H9 (cell line): ENCODE measurements at regions not wholly inside any gene's neighbourhood (a gene's known extent, or its start where the extent isn't known, plus 50 kb on each side); places are given as distances from the start of the nearest gene placed in this dataset.
"Not testable (repeated sequence)": the region's sequence is repeated elsewhere in the genome, so short reads cannot be mapped to it uniquely, and the experiment has no call there.

Experiments used
- DNase-seq: peaks from one replicate; pipeline ENCODE4 v3.0.0-alpha.2; 2017
- H2AFZ ChIP-seq: one replicate; pipeline ENCODE4 v1.6.1; 2013; ENCODE audit warnings: mild to moderate bottlenecking, low read length, control low read depth, moderate library complexity
- H2AK5ac ChIP-seq: 2 replicates; pipeline ENCODE4 v1.6.1; 2013; ENCODE audit warnings: low read length, control low read depth, mixed read lengths; ENCODE audit not compliant: insufficient read length
- H2BK120ac ChIP-seq: one replicate; pipeline ENCODE4 v1.6.1; 2013; ENCODE audit warnings: low read depth, mild to moderate bottlenecking, low read length, control low read depth, inconsistent platforms; ENCODE audit not compliant: poor library complexity, severe bottlenecking
- H2BK12ac ChIP-seq: 2 replicates; pipeline ENCODE4 v1.6.1; 2013; ENCODE audit warnings: low read length, control low read depth, mixed read lengths, low read depth; ENCODE audit not compliant: insufficient read length
- H2BK15ac ChIP-seq: 2 replicates; pipeline ENCODE4 v1.6.1; 2013; ENCODE audit warnings: low read depth, low read length, control low read depth
- H2BK20ac ChIP-seq: one replicate; pipeline ENCODE4 v1.6.1; 2013; ENCODE audit warnings: low read depth, mild to moderate bottlenecking, low read length, control low read depth, inconsistent platforms; ENCODE audit not compliant: poor library complexity, severe bottlenecking
- H2BK5ac ChIP-seq: 2 replicates; pipeline ENCODE4 v1.6.1; 2013; ENCODE audit warnings: low read length, control low read depth, mixed read lengths; ENCODE audit not compliant: insufficient read length
- H3K14ac ChIP-seq: 2 replicates; pipeline ENCODE4 v1.6.1; 2013; ENCODE audit warnings: low read length, control low read depth; ENCODE audit not compliant: insufficient read depth
- H3K18ac ChIP-seq: 2 replicates; pipeline ENCODE4 v1.6.1; 2013; ENCODE audit warnings: low read depth, mild to moderate bottlenecking, mixed read lengths, low read length, control low read depth; ENCODE audit not compliant: insufficient read length
- H3K23ac ChIP-seq: 2 replicates; pipeline ENCODE4 v1.6.1; 2013; ENCODE audit warnings: low read length, control low read depth, mixed read lengths, low read depth; ENCODE audit not compliant: insufficient read length
- H3K23me2 ChIP-seq: 2 replicates; pipeline ENCODE4 v1.6.1; 2013; ENCODE audit warnings: low read depth, mild to moderate bottlenecking, mixed read lengths, low read length, control low read depth; ENCODE audit not compliant: insufficient read length, poor library complexity, severe bottlenecking
- H3K27ac ChIP-seq: 2 replicates; pipeline ENCODE4 v1.5.1; 2013; ENCODE audit warnings: low read length, control low read depth, mixed read lengths, low read depth; ENCODE audit not compliant: insufficient read length
- H3K27me3 ChIP-seq: 2 replicates; pipeline ENCODE4 v1.6.1; 2013; ENCODE audit warnings: low read length, control low read depth, inconsistent platforms; ENCODE audit not compliant: insufficient read depth
- H3K4ac ChIP-seq: 2 replicates; pipeline ENCODE4 v1.6.1; 2013; ENCODE audit warnings: low read depth, mild to moderate bottlenecking, control low read depth, inconsistent platforms, low read length, moderate library complexity
- H3K4me1 ChIP-seq: 2 replicates; pipeline ENCODE4 v1.6.1; 2013; ENCODE audit warnings: low read length, control low read depth, inconsistent platforms; ENCODE audit not compliant: insufficient read depth
- H3K4me2 ChIP-seq: 2 replicates; pipeline ENCODE4 v1.6.1; 2013; ENCODE audit warnings: low read length, control low read depth, mixed read lengths; ENCODE audit not compliant: insufficient read length, insufficient read depth
- H3K56ac ChIP-seq: 2 replicates; pipeline ENCODE4 v1.6.1; 2013; ENCODE audit warnings: low read depth, mild to moderate bottlenecking, mixed read lengths, low read length, control low read depth; ENCODE audit not compliant: insufficient read length
- H3K79me1 ChIP-seq: 2 replicates; pipeline ENCODE4 v1.6.1; 2013; ENCODE audit warnings: low read depth, mild to moderate bottlenecking, moderate library complexity, low read length, control low read depth, inconsistent platforms; ENCODE audit not compliant: insufficient read depth, poor library complexity, severe bottlenecking
- H3K79me2 ChIP-seq: 2 replicates; pipeline ENCODE4 v1.6.1; 2013; ENCODE audit warnings: low read length, control low read depth, inconsistent platforms; ENCODE audit not compliant: insufficient read depth
- H3K9ac ChIP-seq: 2 replicates; pipeline ENCODE4 v1.6.1; 2013; ENCODE audit warnings: low read length, control low read depth, mixed read lengths; ENCODE audit not compliant: insufficient read length; ENCODE audit errors: extremely low read depth
- H3K9me3 ChIP-seq: one replicate; pipeline ENCODE4 v1.6.1; 2013; ENCODE audit warnings: low read depth, low read length, inconsistent platforms; ENCODE audit not compliant: control insufficient read depth
- H3T11ph ChIP-seq: one replicate; pipeline ENCODE4 v1.6.1; 2013; ENCODE audit warnings: mild to moderate bottlenecking, low read length, control low read depth, inconsistent platforms
- H4K20me1 ChIP-seq: one replicate; pipeline ENCODE4 v1.6.1; 2013; ENCODE audit not compliant: control insufficient read depth, insufficient read length, insufficient read depth
- H4K5ac ChIP-seq: 2 replicates; pipeline ENCODE4 v1.6.1; 2013; ENCODE audit warnings: low read depth, mild to moderate bottlenecking, mixed read lengths, low read length, control low read depth; ENCODE audit not compliant: insufficient read length
- H4K8ac ChIP-seq: replicated peaks from 2 replicates; pipeline ENCODE4 v1.6.1; 2013; ENCODE audit warnings: low read length, control low read depth, mixed read lengths, low read depth; ENCODE audit not compliant: insufficient read length
- H4K91ac ChIP-seq: 2 replicates; pipeline ENCODE4 v1.6.1; 2013; ENCODE audit warnings: low read depth, mild to moderate bottlenecking, moderate library complexity, mixed read lengths, low read length, control low read depth; ENCODE audit not compliant: insufficient read length
- H3K27ac Mint-ChIP-seq, 3 experiments: 2 replicates in 2 of 3; 3 replicates in 1 of 3; pipeline ENCODE4 v1.8.0; 2020 to 2021; ENCODE audit warnings: mixed read lengths in 3 of 3, mild to moderate bottlenecking in 1 of 3, moderate library complexity in 1 of 3
- H3K27me3 Mint-ChIP-seq: 2 replicates; pipeline ENCODE4 v1.8.0; 2021; ENCODE audit warnings: low read depth, mild to moderate bottlenecking, moderate library complexity, mixed read lengths
- H3K36me3 Mint-ChIP-seq, 3 experiments: 2 replicates in 2 of 3; 3 replicates in 1 of 3; pipeline ENCODE4 v1.8.0; 2020 to 2021; ENCODE audit warnings: low read depth in 3 of 3, mixed read lengths in 3 of 3; ENCODE audit not compliant: insufficient read depth in 1 of 3
- H3K4me1 Mint-ChIP-seq, 2 experiments: 2 replicates each; pipeline ENCODE4 v1.8.0; 2020; ENCODE audit warnings: mixed read lengths in 2 of 2
- H3K4me3 Mint-ChIP-seq, 2 experiments: 2 replicates in 1 of 2; 3 replicates in 1 of 2; pipeline ENCODE4 v1.8.0; 2020 to 2021; ENCODE audit warnings: mild to moderate bottlenecking in 2 of 2, mixed read lengths in 2 of 2, moderate library complexity in 1 of 2
- H3K9me3 Mint-ChIP-seq, 2 experiments: 2 replicates in 1 of 2; 3 replicates in 1 of 2; pipeline ENCODE4 v1.8.0; 2020; ENCODE audit warnings: mild to moderate bottlenecking in 2 of 2, mixed read lengths in 2 of 2, moderate library complexity in 1 of 2
- WGBS: extraction: QIAGEN DNeasy Blood & Tissue Kit; methylation state at CpG from one replicate; pipeline ENCODE4 v1.1.7; 2013; ENCODE audit warnings: missing lambda C conversion rate, low lambda C conversion rate, mixed read lengths; ENCODE audit not compliant: insufficient read length; ENCODE audit errors: extremely low coverage; 5-methylcytosine and 5-hydroxymethylcytosine counted together
- TF ChIP-seq, protein P1 (sequence below): fragments of 200-600 bp; sonication (generic); conservative IDR thresholded peaks from 3 replicates; pipeline ENCODE4 v1.8.0; 2021; ENCODE audit warnings: antibody characterized with exemption, mild to moderate bottlenecking

DNA sequence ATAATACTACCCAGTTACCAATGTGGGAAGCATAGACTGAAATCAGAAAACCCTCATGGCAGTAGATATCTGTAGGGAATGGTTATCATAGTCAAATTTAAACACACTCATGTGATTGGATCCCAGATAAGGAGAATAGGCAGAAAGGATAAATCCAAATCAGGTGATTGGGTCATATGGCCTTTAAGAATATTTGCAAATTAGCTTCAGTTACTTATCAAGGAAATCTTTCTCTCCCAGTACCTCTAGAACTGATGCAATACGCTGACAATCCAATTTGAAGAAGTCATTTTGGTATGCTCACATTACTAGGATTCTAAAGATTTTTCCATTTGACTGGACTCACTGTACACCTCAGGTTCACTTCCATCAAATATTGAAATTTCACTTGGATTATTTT lies 87.7 kb upstream of the MNS1 start:
- Histone ChIP-seq H3K4me1 (no peaks in the 10 kb centered on the region), H4K8ac (no peak overlapping the region), H2BK120ac (no peak overlapping the region), H3K4me2 (no peak overlapping the region), H4K20me1 (no peaks in the 10 kb centered on the region), H3K79me1 (no peaks in the 10 kb centered on the region), H3K27me3 (no peaks in the 10 kb centered on the region), H2AFZ (no peak overlapping the region), H3K4ac (no peak overlapping the region), H3K56ac (no peak overlapping the region), H4K5ac (no peak overlapping the region), H2AK5ac (no peak overlapping the region), H3K18ac (no peak overlapping the region), H3K14ac (no peak overlapping the region), H3T11ph (no peak overlapping the region), H3K23ac (no peak overlapping the region), H2BK20ac (no peak overlapping the region), H4K91ac (no peak overlapping the region), H2BK15ac (no peak overlapping the region), H3K27ac (no peak overlapping the region), H3K23me2 (no peaks in the 10 kb centered on the region), H2BK5ac (no peak overlapping the region), H3K9me3 (no peaks in the 10 kb centered on the region), H3K79me2 (no peaks in the 10 kb centered on the region), H3K9ac (no peak overlapping the region), H2BK12ac (no peak overlapping the region)
- Mint-ChIP-seq H3K27ac (no peak overlapping the region), H3K4me1 (no peaks in the 10 kb centered on the region), H3K9me3 (peaks cover 0 to 8% of the 10 kb centered on the region in 2 experiments; a peak in 3 of 5 replicates), H3K4me3 (no peak overlapping the region), H3K36me3 (0 out of 7 replicates have a peak, but pooled peaks cover 0 to 4% (median 0%) of the 10 kb centered on the region in 3 experiments), H3K27me3 (no peaks in the 10 kb centered on the region; the same call in 1 of the 2 replicates)
- TF ChIP-seq, protein P1, sequence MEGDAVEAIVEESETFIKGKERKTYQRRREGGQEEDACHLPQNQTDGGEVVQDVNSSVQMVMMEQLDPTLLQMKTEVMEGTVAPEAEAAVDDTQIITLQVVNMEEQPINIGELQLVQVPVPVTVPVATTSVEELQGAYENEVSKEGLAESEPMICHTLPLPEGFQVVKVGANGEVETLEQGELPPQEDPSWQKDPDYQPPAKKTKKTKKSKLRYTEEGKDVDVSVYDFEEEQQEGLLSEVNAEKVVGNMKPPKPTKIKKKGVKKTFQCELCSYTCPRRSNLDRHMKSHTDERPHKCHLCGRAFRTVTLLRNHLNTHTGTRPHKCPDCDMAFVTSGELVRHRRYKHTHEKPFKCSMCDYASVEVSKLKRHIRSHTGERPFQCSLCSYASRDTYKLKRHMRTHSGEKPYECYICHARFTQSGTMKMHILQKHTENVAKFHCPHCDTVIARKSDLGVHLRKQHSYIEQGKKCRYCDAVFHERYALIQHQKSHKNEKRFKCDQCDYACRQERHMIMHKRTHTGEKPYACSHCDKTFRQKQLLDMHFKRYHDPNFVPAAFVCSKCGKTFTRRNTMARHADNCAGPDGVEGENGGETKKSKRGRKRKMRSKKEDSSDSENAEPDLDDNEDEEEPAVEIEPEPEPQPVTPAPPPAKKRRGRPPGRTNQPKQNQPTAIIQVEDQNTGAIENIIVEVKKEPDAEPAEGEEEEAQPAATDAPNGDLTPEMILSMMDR = no peak
- no peak for DNase-seq
- WGBS = no CpG with 5 or more reads among the region's 1 CpG

DNA sequence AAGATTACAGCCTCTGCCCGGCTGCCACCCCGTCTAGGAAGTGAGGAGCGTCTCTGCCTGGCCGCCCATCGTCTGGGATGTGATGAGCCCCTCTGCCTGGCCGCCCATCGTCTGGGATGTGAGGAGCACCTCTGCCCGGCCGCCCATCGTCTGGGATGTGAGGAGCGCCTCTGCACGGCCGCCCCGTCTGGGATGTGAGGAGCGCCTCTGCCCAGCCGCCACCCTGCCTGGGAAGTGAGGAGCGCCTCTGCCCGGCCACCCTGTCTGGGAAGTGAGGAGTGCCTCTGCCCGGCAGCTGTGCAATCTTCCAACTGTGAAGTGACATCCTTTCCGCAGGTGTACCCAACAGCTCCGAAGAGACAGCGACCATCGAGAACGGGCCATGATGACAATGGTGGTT lies 75.6 kb upstream of the MNS1 start:
- not testable (repeated sequence) for H4K8ac ChIP-seq, H3K23ac ChIP-seq, H4K91ac ChIP-seq, H3K27me3 Mint-ChIP-seq, H2AK5ac ChIP-seq, H2BK12ac ChIP-seq, H3K79me1 ChIP-seq, H3K18ac ChIP-seq, H3K9me3 ChIP-seq, H3T11ph ChIP-seq, H3K14ac ChIP-seq, DNase-seq, H4K5ac ChIP-seq, H3K27ac Mint-ChIP-seq, H3K4me1 ChIP-seq, H2BK20ac ChIP-seq, H3K79me2 ChIP-seq, H2BK120ac ChIP-seq, H4K20me1 ChIP-seq, H3K4ac ChIP-seq, H3K27me3 ChIP-seq, H2BK15ac ChIP-seq, H3K4me3 Mint-ChIP-seq, H3K9ac ChIP-seq, H3K4me1 Mint-ChIP-seq, H3K27ac ChIP-seq, H2AFZ ChIP-seq, H3K4me2 ChIP-seq, H2BK5ac ChIP-seq, H3K56ac ChIP-seq, H3K23me2 ChIP-seq
- WGBS = no CpG with 5 or more reads among the region's 24 CpGs
- Mint-ChIP-seq H3K36me3 (peaks cover 0 to 26% (median 12%) of the 10 kb centered on the region in 3 experiments; a peak in 6 of 7 replicates), H3K9me3 (peaks cover 25 to 40% of the 10 kb centered on the region in 2 experiments)
